HG03342 (cell line): ENCODE measurements at regions not wholly inside any gene's neighbourhood (a gene's known extent, or its start where the extent isn't known, plus 50 kb on each side); places are given as distances from the start of the nearest gene placed in this dataset.
"Not testable (repeated sequence)": the region's sequence is repeated elsewhere in the genome, so short reads cannot be mapped to it uniquely, and the experiment has no call there.

Experiments
- ATAC-seq: cut with Tn5 transposase; IDR thresholded peaks from one replicate; pipeline ENCODE4 v1.9.1; 2021; ENCODE audit warnings: mild to moderate bottlenecking, moderate library complexity; ENCODE audit not compliant: unreplicated experiment

GRCh38 chr2:221775096-221775495 lies 203.0 kb upstream of the EPHA4 start:
- ATAC-seq: no peak

GRCh38 chr2:221774136-221774535 lies 202.0 kb upstream of the EPHA4 start:
- no peak for ATAC-seq

GRCh38 chr2:221771297-221771696 lies 199.2 kb upstream of the EPHA4 start:
- ATAC-seq: no peak

- no peak for ATAC-seq
Measured at GRCh38 chr2:221767106-221768012, 195.3 kb upstream of the EPHA4 start.

- no peak for ATAC-seq
Measured at GRCh38 chr2:221762496-221762895, 190.4 kb upstream of the EPHA4 start.

GRCh38 chr2:221761260-221761659 lies 189.2 kb upstream of the EPHA4 start:
- ATAC-seq: no peak

GRCh38 chr2:221758076-221758475 lies 186.0 kb upstream of the EPHA4 start:
- ATAC-seq: no peak

- no peak for ATAC-seq
Measured at GRCh38 chr2:221753401-221753800, 181.3 kb upstream of the EPHA4 start.

GRCh38 chr2:221752781-221753180 lies 180.7 kb upstream of the EPHA4 start:
- no peak for ATAC-seq

GRCh38 chr2:221750316-221750715 lies 178.2 kb upstream of the EPHA4 start:
- ATAC-seq: no peak

GRCh38 chr2:221747289-221747972 lies 175.3 kb upstream of the EPHA4 start:
- peak; percentile 92 for ATAC-seq

- ATAC-seq: no peak
Measured at GRCh38 chr2:221741496-221742211, 169.6 kb upstream of the EPHA4 start.

GRCh38 chr2:221731432-221732145 lies 159.5 kb upstream of the EPHA4 start:
- peak; percentile 82 for ATAC-seq

GRCh38 chr2:221726894-221727513 lies 154.9 kb upstream of the EPHA4 start:
- no peak for ATAC-seq

- ATAC-seq: no peak
Measured at GRCh38 chr2:221724631-221725203, 152.6 kb upstream of the EPHA4 start.

- ATAC-seq: not testable (repeated sequence)
Measured at GRCh38 chr2:221724117-221724516, 152.0 kb upstream of the EPHA4 start.

GRCh38 chr2:221716426-221717303 lies 144.6 kb upstream of the EPHA4 start:
- ATAC-seq: no peak

- no peak for ATAC-seq
Measured at GRCh38 chr2:221715523-221716247, 143.6 kb upstream of the EPHA4 start.
